Neural cell (in vitro differentiated cells): ENCODE measurements at regions not wholly inside any gene's neighbourhood (a gene's known extent, or its start where the extent isn't known, plus 50 kb on each side); places are given as distances from the start of the nearest gene placed in this dataset.

ENCODE experiments used
- TF ChIP-seq, protein P1 (sequence below): fragments of 450-650 bp; IDR thresholded peaks from 2 replicates; pipeline ENCODE4 v1.5.1; 2014; ENCODE audit warnings: antibody characterized with exemption, mild to moderate bottlenecking, moderate library complexity; ENCODE audit not compliant: poor library complexity, severe bottlenecking
- TF ChIP-seq, protein P2 (sequence below): IDR thresholded peaks from 2 replicates; pipeline ENCODE4 v1.6.1; 2012; ENCODE audit warnings: borderline replicate concordance

GRCh38 chr5:173781816-173782670 lies 106.1 kb upstream of the CPEB4 start:
- TF ChIP-seq, protein P1, sequence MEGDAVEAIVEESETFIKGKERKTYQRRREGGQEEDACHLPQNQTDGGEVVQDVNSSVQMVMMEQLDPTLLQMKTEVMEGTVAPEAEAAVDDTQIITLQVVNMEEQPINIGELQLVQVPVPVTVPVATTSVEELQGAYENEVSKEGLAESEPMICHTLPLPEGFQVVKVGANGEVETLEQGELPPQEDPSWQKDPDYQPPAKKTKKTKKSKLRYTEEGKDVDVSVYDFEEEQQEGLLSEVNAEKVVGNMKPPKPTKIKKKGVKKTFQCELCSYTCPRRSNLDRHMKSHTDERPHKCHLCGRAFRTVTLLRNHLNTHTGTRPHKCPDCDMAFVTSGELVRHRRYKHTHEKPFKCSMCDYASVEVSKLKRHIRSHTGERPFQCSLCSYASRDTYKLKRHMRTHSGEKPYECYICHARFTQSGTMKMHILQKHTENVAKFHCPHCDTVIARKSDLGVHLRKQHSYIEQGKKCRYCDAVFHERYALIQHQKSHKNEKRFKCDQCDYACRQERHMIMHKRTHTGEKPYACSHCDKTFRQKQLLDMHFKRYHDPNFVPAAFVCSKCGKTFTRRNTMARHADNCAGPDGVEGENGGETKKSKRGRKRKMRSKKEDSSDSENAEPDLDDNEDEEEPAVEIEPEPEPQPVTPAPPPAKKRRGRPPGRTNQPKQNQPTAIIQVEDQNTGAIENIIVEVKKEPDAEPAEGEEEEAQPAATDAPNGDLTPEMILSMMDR = no peak
- TF ChIP-seq, protein P2, sequence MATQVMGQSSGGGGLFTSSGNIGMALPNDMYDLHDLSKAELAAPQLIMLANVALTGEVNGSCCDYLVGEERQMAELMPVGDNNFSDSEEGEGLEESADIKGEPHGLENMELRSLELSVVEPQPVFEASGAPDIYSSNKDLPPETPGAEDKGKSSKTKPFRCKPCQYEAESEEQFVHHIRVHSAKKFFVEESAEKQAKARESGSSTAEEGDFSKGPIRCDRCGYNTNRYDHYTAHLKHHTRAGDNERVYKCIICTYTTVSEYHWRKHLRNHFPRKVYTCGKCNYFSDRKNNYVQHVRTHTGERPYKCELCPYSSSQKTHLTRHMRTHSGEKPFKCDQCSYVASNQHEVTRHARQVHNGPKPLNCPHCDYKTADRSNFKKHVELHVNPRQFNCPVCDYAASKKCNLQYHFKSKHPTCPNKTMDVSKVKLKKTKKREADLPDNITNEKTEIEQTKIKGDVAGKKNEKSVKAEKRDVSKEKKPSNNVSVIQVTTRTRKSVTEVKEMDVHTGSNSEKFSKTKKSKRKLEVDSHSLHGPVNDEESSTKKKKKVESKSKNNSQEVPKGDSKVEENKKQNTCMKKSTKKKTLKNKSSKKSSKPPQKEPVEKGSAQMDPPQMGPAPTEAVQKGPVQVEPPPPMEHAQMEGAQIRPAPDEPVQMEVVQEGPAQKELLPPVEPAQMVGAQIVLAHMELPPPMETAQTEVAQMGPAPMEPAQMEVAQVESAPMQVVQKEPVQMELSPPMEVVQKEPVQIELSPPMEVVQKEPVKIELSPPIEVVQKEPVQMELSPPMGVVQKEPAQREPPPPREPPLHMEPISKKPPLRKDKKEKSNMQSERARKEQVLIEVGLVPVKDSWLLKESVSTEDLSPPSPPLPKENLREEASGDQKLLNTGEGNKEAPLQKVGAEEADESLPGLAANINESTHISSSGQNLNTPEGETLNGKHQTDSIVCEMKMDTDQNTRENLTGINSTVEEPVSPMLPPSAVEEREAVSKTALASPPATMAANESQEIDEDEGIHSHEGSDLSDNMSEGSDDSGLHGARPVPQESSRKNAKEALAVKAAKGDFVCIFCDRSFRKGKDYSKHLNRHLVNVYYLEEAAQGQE = no peak
